GM12878 (cell line): ENCODE measurements at regions not wholly inside any gene's neighbourhood (a gene's known extent, or its start where the extent isn't known, plus 50 kb on each side); places are given as distances from the start of the nearest gene placed in this dataset.

Experiments
- ATAC-seq: fragments of 200-7000 bp; cut with Tn5 transposase; 3 replicates; pipeline ENCODE4 v1.9.1; 2020; ENCODE audit warnings: mild to moderate bottlenecking, moderate library complexity
- BruUV-seq: library from RNA; stranded (reverse); fragments of 400-500 nt; replicated peaks from 2 replicates; lab custom pipeline; 2021; lab: Mats Ljungman, UMichigan
- CTCF ChIA-PET: fragments of 300-600 bp; sonication (Branson Sonifier 250); formaldehyde crosslinking; extraction: SDS; loops from one replicate; lab custom pipeline; 2021; ENCODE audit warnings: inconsistent platforms; lab: Yijun Ruan, JAX
- POLR2A ChIA-PET: fragments of 350-600 bp; formaldehyde crosslinking; extraction: SDS; loops from one replicate; lab custom pipeline; 2021; ENCODE audit warnings: inconsistent platforms; lab: Charles Lee
- RAD21 ChIA-PET: fragments of 300-600 bp; sonication (Branson Sonifier 250); formaldehyde crosslinking; loops from one replicate; lab custom pipeline; 2023; ENCODE audit warnings: antibody characterized with exemption; ENCODE audit not compliant: unreplicated experiment; lab: Charles Lee
- SMC1A ChIA-PET: fragments of 300-600 bp; sonication (Branson Sonifier 250); formaldehyde crosslinking; loops from one replicate; lab custom pipeline; 2023; ENCODE audit not compliant: unreplicated experiment, uncharacterized antibody; lab: Charles Lee
- DNase-seq: peaks from one replicate; pipeline ENCODE4 v3.0.0-alpha.2; 2011; ENCODE audit warnings: low read depth, low spot score
- FAIRE-seq: peaks from 3 replicates; lab custom pipeline; 2011; peaks lifted over from hg19 to GRCh38; lab: Jason Lieb, UNC
- H2AFZ ChIP-seq: 2 replicates; pipeline ENCODE4 v1.6.0; 2011; ENCODE audit warnings: low read depth, low read length, control low read depth; ENCODE audit not compliant: control insufficient read depth
- H3K27ac ChIP-seq: 2 replicates; pipeline ENCODE4 v1.5.1; 2011; ENCODE audit warnings: control low read depth; ENCODE audit not compliant: control insufficient read depth, insufficient read depth
- H3K27me3 ChIP-seq, 2 experiments: replicated peaks in 1 of 2; 2 replicates each; pipeline versions ENCODE4 v1.6.0 to v1.6.1; 2011; ENCODE audit warnings: low read length in 1 of 2; ENCODE audit not compliant: control insufficient read depth in 2 of 2, insufficient read depth in 2 of 2
- H3K36me3 ChIP-seq, 2 experiments: 2 replicates each; pipeline ENCODE4 v1.5.1; 2011; ENCODE audit warnings: low read length in 1 of 2; ENCODE audit not compliant: control insufficient read depth in 2 of 2, insufficient read depth in 2 of 2
- H3K4me1 ChIP-seq: 2 replicates; pipeline ENCODE4 v1.6.1; 2011; ENCODE audit warnings: mild to moderate bottlenecking, low read length, moderate library complexity, mixed read lengths; ENCODE audit not compliant: control insufficient read depth, insufficient read depth
- H3K4me2 ChIP-seq: 2 replicates; pipeline ENCODE4 v1.6.0; 2011; ENCODE audit warnings: control low read depth; ENCODE audit not compliant: control insufficient read depth, insufficient read depth
- H3K4me3 ChIP-seq: fragments of 200-600 bp; sonication (generic); 2 replicates; pipeline ENCODE4 v1.5.1; 2016
- H3K79me2 ChIP-seq: 2 replicates; pipeline ENCODE4 v1.6.0; 2011; ENCODE audit warnings: low read length; ENCODE audit not compliant: control insufficient read depth, insufficient read depth
- H3K9ac ChIP-seq: 2 replicates; pipeline ENCODE4 v1.8.0; 2011; ENCODE audit warnings: low read length, control low read depth, mixed read lengths; ENCODE audit not compliant: control insufficient read depth, insufficient read depth
- H3K9me3 ChIP-seq: replicated peaks from 3 replicates; pipeline ENCODE4 v1.5.1; 2011; ENCODE audit warnings: mild to moderate bottlenecking, low read length; ENCODE audit not compliant: control insufficient read depth, insufficient read depth
- H4K20me1 ChIP-seq: 2 replicates; pipeline ENCODE4 v1.6.0; 2011; ENCODE audit not compliant: control insufficient read depth, insufficient read depth
- CBFB ChIP-seq: IDR thresholded peaks from 2 replicates; pipeline ENCODE4 v1.6.1; 2016; ENCODE audit warnings: antibody characterized with exemption, low read depth
- HDGF ChIP-seq: fragments of 450-650 bp; IDR thresholded peaks from 2 replicates; pipeline ENCODE4 v1.6.1; 2016; ENCODE audit warnings: antibody characterized with exemption
- HSF1 ChIP-seq: fragments of 150-350 bp; IDR thresholded peaks from 2 replicates; pipeline ENCODE4 v1.6.1; 2014; ENCODE audit warnings: mild to moderate bottlenecking, low read depth, low read length
- IRF4 ChIP-seq: IDR thresholded peaks from 2 replicates; pipeline ENCODE4 v1.6.1; 2011; ENCODE audit warnings: low read depth, low read length
- KDM1A ChIP-seq: fragments of 200-600 bp; sonication (generic); IDR thresholded peaks from 2 replicates; pipeline ENCODE4 v1.6.1; 2016; ENCODE audit warnings: borderline replicate concordance
- MTA3 ChIP-seq: IDR thresholded peaks from 2 replicates; pipeline ENCODE4 v1.6.1; 2012; ENCODE audit warnings: low read length, inconsistent platforms, borderline replicate concordance
- NFXL1 ChIP-seq: fragments of 450-650 bp; IDR thresholded peaks from 2 replicates; pipeline ENCODE4 v1.6.1; 2017; ENCODE audit warnings: antibody characterized with exemption, mild to moderate bottlenecking, borderline replicate concordance
- NFYA ChIP-seq: IDR thresholded peaks from 2 replicates; pipeline ENCODE4 v1.6.1; 2011; ENCODE audit warnings: low read depth, mild to moderate bottlenecking, low read length, improper control_type of control experiment, borderline replicate concordance
- RAD21 ChIP-seq: IDR thresholded peaks from 2 replicates; pipeline ENCODE4 v1.6.1; 2011; ENCODE audit warnings: mild to moderate bottlenecking, low read depth, low read length, moderate library complexity; ENCODE audit not compliant: insufficient read depth
- SP1 ChIP-seq: IDR thresholded peaks from one replicate; pipeline ENCODE4 v1.6.1; 2011; ENCODE audit warnings: low read depth, low read length
- TARDBP ChIP-seq: IDR thresholded peaks from 2 replicates; pipeline ENCODE4 v1.6.1; 2016; ENCODE audit warnings: borderline replicate concordance
- TCF12 ChIP-seq: IDR thresholded peaks from 2 replicates; pipeline ENCODE4 v1.6.1; 2011; ENCODE audit warnings: low read depth, mild to moderate bottlenecking, low read length
- ZBED1 ChIP-seq: IDR thresholded peaks from 2 replicates; pipeline ENCODE4 v1.6.1; 2016; ENCODE audit warnings: borderline replicate concordance
- WGBS: methylation state at CpG from one replicate; pipeline ENCODE4 v1.1.6; 2016; ENCODE audit warnings: low lambda C conversion rate; ENCODE audit not compliant: insufficient replicate concordance, insufficient coverage; ENCODE audit errors: missing lambda C conversion rate; 5-methylcytosine and 5-hydroxymethylcytosine counted together
- in situ Hi-C: fragments of 300-500 bp; cut with MboI; formaldehyde crosslinking; loops from 9 replicates; pipeline ENCODE4 v1.14.3; 2018; ENCODE audit warnings: mixed read lengths
- intact Hi-C: fragments of 100-400 bp; cut with micrococcal nuclease; formaldehyde crosslinking; loops from one replicate; pipeline ENCODE4 v1.14.2; 2022; ENCODE audit not compliant: unreplicated experiment
- TF ChIP-seq, protein P1 (sequence below): fragments of 450-650 bp; IDR thresholded peaks from 2 replicates; pipeline ENCODE4 v1.6.1; 2017; ENCODE audit warnings: low read depth, mild to moderate bottlenecking, moderate library complexity

- Histone ChIP-seq H3K27ac (no peak overlapping the region), H3K9ac (no peak overlapping the region), H4K20me1 (no peaks in the 10 kb centered on the region), H3K27me3 (no peaks in the 10 kb centered on the region), H3K4me2 (no peak overlapping the region), H3K4me3 (no peak overlapping the region), H2AFZ (no peak overlapping the region), H3K79me2 (no peaks in the 10 kb centered on the region)
- intact Hi-C loops (no loop called here), in situ Hi-C loops (no loop called here)
- SMC1A ChIA-PET, result no interaction called here
- RAD21 ChIA-PET, result no interaction called here
- WGBS, result 13% methylated on average over 2 of the region's 2 CpGs
- CTCF ChIA-PET, result no interaction called here
- POLR2A ChIA-PET, result no interaction called here
- FAIRE-seq (no peak), ATAC-seq (no peak), DNase-seq (no peak)
- no TSS peak for BruUV-seq
- TF ChIP-seq CBFB (no peak), IRF4 (no peak), KDM1A (no peak), NFYA (no peak), TCF12 (no peak), ZBED1 (no peak)
- TF ChIP-seq, all 136 proteins: peak for 0
- no peaks in the 10 kb centered on the region for H3K36me3 ChIP-seq
- no peaks in the 10 kb centered on the region for H3K4me1 ChIP-seq
- no peaks in the 10 kb centered on the region for H3K9me3 ChIP-seq
Observed at GRCh38 chr5:173399851-173400250, 71.6 kb upstream of the STC2 start.

DNA sequence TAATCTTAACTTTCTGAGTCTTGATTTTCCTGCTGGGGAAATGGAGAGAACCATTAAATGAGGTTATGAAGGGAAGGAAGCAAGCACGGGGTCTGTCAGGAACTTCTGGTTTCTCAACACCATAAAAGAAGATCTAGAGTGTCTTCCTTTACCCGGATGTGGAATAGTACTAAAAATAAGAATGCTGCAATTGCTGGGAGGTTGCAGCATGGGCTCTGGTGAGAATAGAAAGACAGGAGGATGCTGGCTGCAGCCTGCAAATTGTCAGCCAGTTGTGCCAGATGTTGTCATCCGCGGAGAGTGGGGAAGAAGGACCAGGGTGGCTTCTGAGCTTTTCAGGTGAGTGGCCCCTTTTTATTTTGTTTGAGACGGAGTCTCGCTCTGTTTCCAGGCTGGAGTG lies 69.3 kb upstream of the STC2 start:
- in situ Hi-C loops, result no loop called here
- ATAC-seq (no peak), FAIRE-seq (no peak), DNase-seq (no peak)
- Histone ChIP-seq H3K9ac (no peak overlapping the region), H3K4me3 (no peak overlapping the region), H3K27ac (no peak overlapping the region), H3K9me3 (no peaks in the 10 kb centered on the region), H4K20me1 (no peaks in the 10 kb centered on the region), H3K4me1 (no peaks in the 10 kb centered on the region), H3K4me2 (no peak overlapping the region), H3K79me2 (no peaks in the 10 kb centered on the region), H2AFZ (no peak overlapping the region), H3K36me3 (no peaks in the 10 kb centered on the region), H3K27me3 (no peaks in the 10 kb centered on the region)
- ChIA-PET RAD21 (no interaction called here), CTCF (no interaction called here), SMC1A (no interaction called here), POLR2A (no interaction called here)
- intact Hi-C loops, result no loop called here
- 18% methylated on average over 6 of the region's 6 CpGs for WGBS
- no peak for TF ChIP-seq RAD21
- TF ChIP-seq MTA3, result no peak
- TF ChIP-seq, protein P1, sequence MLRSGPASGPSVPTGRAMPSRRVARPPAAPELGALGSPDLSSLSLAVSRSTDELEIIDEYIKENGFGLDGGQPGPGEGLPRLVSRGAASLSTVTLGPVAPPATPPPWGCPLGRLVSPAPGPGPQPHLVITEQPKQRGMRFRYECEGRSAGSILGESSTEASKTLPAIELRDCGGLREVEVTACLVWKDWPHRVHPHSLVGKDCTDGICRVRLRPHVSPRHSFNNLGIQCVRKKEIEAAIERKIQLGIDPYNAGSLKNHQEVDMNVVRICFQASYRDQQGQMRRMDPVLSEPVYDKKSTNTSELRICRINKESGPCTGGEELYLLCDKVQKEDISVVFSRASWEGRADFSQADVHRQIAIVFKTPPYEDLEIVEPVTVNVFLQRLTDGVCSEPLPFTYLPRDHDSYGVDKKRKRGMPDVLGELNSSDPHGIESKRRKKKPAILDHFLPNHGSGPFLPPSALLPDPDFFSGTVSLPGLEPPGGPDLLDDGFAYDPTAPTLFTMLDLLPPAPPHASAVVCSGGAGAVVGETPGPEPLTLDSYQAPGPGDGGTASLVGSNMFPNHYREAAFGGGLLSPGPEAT, result no peak
- TF ChIP-seq NFXL1, result no peak
- no peak for TF ChIP-seq SP1
- TF ChIP-seq HDGF, result no peak
- no peak for TF ChIP-seq HSF1
- no peak for TF ChIP-seq TARDBP
- BruUV-seq, result no TSS peak
